ENCODE measurements at regions not wholly inside any gene's neighbourhood (a gene's known extent, or its start where the extent isn't known, plus 50 kb on each side); places are given as distances from the start of the nearest gene placed in this dataset.

DNA sequence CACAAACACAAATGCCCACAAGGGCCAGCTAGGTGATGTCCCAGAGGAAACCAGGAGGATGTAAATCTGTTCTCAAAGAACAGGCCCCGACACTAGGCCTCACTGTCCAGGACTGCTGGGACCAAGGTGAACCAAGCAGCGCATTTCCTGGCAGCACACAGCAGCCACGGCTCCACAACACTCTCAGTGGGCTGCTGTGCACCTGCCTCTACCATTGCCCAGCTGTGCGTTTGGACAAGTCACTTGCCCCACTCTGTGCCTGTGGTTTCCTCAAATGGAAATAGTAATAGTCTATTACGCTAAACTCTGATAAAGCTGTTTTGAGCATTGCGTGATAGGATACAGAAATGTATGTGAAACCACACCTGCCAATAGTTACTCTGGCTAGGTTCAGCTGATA lies 544.5 kb downstream of the BNC2 start:
- H3F3A ChIP-seq (ENCODE audit: control insufficient read depth, insufficient read depth), result no peaks in the 10 kb centered on the region
- H3K4me1 ChIP-seq (ENCODE audit: control insufficient read depth, low read length), result no peaks in the 10 kb centered on the region
- no peak overlapping the region for H3K4me3 ChIP-seq (ENCODE audit: low read length)
- H3K27me3 ChIP-seq (ENCODE audit: control insufficient read depth, low read length), result no peaks in the 10 kb centered on the region
- H4K20me1 ChIP-seq (ENCODE audit: control insufficient read depth, insufficient read depth, low read depth, low read length), result no peaks in the 10 kb centered on the region
- no peaks in the 10 kb centered on the region for H3K9me2 ChIP-seq (replicated peaks; ENCODE audit: control insufficient read depth, low read length)
- no peaks in the 10 kb centered on the region for H3K9me3 ChIP-seq (ENCODE audit: control insufficient read depth, insufficient read depth, low read length)
- no peak for TF ChIP-seq EZH2phosphoT487 (IDR thresholded peaks at IDR 0.05; ENCODE audit: borderline replicate concordance, low read length)
- TF ChIP-seq, protein P1, sequence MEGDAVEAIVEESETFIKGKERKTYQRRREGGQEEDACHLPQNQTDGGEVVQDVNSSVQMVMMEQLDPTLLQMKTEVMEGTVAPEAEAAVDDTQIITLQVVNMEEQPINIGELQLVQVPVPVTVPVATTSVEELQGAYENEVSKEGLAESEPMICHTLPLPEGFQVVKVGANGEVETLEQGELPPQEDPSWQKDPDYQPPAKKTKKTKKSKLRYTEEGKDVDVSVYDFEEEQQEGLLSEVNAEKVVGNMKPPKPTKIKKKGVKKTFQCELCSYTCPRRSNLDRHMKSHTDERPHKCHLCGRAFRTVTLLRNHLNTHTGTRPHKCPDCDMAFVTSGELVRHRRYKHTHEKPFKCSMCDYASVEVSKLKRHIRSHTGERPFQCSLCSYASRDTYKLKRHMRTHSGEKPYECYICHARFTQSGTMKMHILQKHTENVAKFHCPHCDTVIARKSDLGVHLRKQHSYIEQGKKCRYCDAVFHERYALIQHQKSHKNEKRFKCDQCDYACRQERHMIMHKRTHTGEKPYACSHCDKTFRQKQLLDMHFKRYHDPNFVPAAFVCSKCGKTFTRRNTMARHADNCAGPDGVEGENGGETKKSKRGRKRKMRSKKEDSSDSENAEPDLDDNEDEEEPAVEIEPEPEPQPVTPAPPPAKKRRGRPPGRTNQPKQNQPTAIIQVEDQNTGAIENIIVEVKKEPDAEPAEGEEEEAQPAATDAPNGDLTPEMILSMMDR (IDR thresholded peaks at IDR 0.05; ENCODE audit: low read depth, low read length, poor library complexity, severe bottlenecking), result no peak
- H3K79me2 ChIP-seq (ENCODE audit: control insufficient read depth, low read length), result no peaks in the 10 kb centered on the region
- no peak overlapping the region for H3K4me2 ChIP-seq (ENCODE audit: low read length)
- no peak overlapping the region for H3K27ac ChIP-seq (ENCODE audit: low read depth, low read length)
- no peaks in the 10 kb centered on the region for H3K36me3 ChIP-seq (ENCODE audit: control insufficient read depth, low read length)

GRCh38 chr9:16328349-16328748 lies 542.1 kb downstream of the BNC2 start:
- no peak overlapping the region for H3K4me2 ChIP-seq (ENCODE audit: low read length)
- no peaks in the 10 kb centered on the region for H3K27me3 ChIP-seq (ENCODE audit: control insufficient read depth, low read length)
- TF ChIP-seq EZH2phosphoT487 (IDR thresholded peaks at IDR 0.05; ENCODE audit: borderline replicate concordance, low read length), result no peak
- TF ChIP-seq, protein P1 (IDR thresholded peaks at IDR 0.05; ENCODE audit: low read depth, low read length, poor library complexity, severe bottlenecking), result no peak
- H3K36me3 ChIP-seq (ENCODE audit: control insufficient read depth, low read length), result no peaks in the 10 kb centered on the region
- H3K27ac ChIP-seq (ENCODE audit: low read depth, low read length), result no peak overlapping the region
- H3F3A ChIP-seq (ENCODE audit: control insufficient read depth, insufficient read depth), result no peaks in the 10 kb centered on the region
- H4K20me1 ChIP-seq (ENCODE audit: control insufficient read depth, insufficient read depth, low read depth, low read length), result no peaks in the 10 kb centered on the region
- no peaks in the 10 kb centered on the region for H3K79me2 ChIP-seq (ENCODE audit: control insufficient read depth, low read length)
- no peaks in the 10 kb centered on the region for H3K9me3 ChIP-seq (ENCODE audit: control insufficient read depth, insufficient read depth, low read length)
- no peaks in the 10 kb centered on the region for H3K4me1 ChIP-seq (ENCODE audit: control insufficient read depth, low read length)
- no peak overlapping the region for H3K4me3 ChIP-seq (ENCODE audit: low read length)
- H3K9me2 ChIP-seq (replicated peaks; ENCODE audit: control insufficient read depth, low read length), result no peaks in the 10 kb centered on the region

DNA sequence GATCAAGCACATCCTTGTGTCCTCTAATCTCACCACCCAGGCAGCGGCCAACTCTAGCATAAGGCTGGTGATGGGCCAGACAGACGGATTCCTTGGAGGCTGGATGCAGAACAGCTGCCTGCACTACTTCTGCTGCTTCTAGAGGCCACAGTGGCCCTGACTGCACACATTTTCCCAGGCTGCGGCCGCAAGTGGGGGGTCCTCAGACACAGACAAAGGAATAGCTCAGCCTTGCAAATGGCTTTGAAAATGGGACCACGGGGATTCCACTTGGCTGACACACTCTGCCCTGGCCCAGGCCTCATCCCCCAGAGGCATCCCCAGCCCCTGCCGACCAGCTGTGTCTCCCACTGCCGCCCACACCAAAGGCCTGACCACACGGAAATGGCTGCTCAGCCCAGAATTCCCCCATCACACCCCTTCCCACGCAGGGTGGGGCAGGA lies 540.8 kb downstream of the BNC2 start:
- Histone ChIP-seq H3K4me2 (ENCODE audit: low read length) (no peak overlapping the region), H3K27me3 (ENCODE audit: control insufficient read depth, low read length) (no peaks in the 10 kb centered on the region), H3K36me3 (ENCODE audit: control insufficient read depth, low read length) (no peaks in the 10 kb centered on the region), H3F3A (ENCODE audit: control insufficient read depth, insufficient read depth) (no peaks in the 10 kb centered on the region), H3K27ac (ENCODE audit: low read depth, low read length) (no peak overlapping the region), H3K4me1 (ENCODE audit: control insufficient read depth, low read length) (no peaks in the 10 kb centered on the region), H3K79me2 (ENCODE audit: control insufficient read depth, low read length) (no peaks in the 10 kb centered on the region), H3K9me2 (replicated peaks; ENCODE audit: control insufficient read depth, low read length) (no peaks in the 10 kb centered on the region), H4K20me1 (ENCODE audit: control insufficient read depth, insufficient read depth, low read depth, low read length) (no peaks in the 10 kb centered on the region), H3K4me3 (ENCODE audit: low read length) (no peak overlapping the region), H3K9me3 (ENCODE audit: control insufficient read depth, insufficient read depth, low read length) (peaks cover 3% of the 10 kb centered on the region; the same call in 1 of the 2 replicates)
- TF ChIP-seq EZH2phosphoT487 (IDR thresholded peaks at IDR 0.05; ENCODE audit: borderline replicate concordance, low read length), result no peak
- TF ChIP-seq, protein P1 (IDR thresholded peaks at IDR 0.05; ENCODE audit: low read depth, low read length, poor library complexity, severe bottlenecking), result no peak
